ENCODE measurements at regions not wholly inside any gene's neighbourhood (a gene's known extent, or its start where the extent isn't known, plus 50 kb on each side); places are given as distances from the start of the nearest gene placed in this dataset.

DNA sequence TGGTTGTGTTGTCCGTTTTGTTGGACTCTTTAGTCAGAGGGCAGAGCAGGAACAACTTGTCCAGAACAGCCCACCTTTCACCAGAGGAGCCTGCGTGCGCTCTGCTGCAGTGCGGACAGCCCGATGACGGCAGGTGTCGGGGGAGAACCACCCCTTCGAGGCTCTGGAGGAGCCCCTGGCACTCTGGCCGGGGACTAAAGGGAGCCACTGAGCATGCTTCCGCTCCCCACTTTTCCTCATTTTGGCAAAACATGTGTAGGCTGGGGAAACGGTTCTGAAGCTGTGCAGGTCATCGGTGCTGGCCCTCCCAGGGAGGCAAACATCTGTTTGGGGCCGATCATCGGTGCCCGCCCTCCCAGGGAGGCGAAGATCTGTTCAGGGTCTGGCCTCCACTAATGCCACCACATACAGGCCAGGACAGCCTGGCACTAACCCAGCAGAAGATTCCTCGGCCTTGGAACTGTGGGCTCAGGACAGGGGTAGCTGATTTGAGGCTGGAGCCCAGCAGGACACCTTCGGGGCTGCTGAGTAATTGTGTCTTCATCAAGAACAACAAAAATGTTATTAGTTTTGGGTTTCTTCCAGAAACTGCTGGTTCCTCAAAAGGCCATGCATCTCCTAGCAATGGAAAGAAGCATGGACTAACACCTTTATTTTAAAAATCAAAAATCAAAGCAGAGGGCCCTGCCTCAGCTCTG is 124.4 kb upstream of the TCERG1L start:
- no peak for TF ChIP-seq POLR2A (IDR thresholded peaks at IDR 0.05)
- TF ChIP-seq, protein P1, sequence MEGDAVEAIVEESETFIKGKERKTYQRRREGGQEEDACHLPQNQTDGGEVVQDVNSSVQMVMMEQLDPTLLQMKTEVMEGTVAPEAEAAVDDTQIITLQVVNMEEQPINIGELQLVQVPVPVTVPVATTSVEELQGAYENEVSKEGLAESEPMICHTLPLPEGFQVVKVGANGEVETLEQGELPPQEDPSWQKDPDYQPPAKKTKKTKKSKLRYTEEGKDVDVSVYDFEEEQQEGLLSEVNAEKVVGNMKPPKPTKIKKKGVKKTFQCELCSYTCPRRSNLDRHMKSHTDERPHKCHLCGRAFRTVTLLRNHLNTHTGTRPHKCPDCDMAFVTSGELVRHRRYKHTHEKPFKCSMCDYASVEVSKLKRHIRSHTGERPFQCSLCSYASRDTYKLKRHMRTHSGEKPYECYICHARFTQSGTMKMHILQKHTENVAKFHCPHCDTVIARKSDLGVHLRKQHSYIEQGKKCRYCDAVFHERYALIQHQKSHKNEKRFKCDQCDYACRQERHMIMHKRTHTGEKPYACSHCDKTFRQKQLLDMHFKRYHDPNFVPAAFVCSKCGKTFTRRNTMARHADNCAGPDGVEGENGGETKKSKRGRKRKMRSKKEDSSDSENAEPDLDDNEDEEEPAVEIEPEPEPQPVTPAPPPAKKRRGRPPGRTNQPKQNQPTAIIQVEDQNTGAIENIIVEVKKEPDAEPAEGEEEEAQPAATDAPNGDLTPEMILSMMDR (IDR thresholded peaks at IDR 0.05) = no peak
